ENCODE measurements at regions not wholly inside any gene's neighbourhood (a gene's known extent, or its start where the extent isn't known, plus 50 kb on each side); places are given as distances from the start of the nearest gene placed in this dataset.
"Not testable (repeated sequence)": the region's sequence is repeated elsewhere in the genome, so short reads cannot be mapped to it uniquely, and the experiment has no call there.

GRCh38 chr2:109669731-109670130 is 55.6 kb downstream of the SOWAHC start:
- no peak for DNase-seq (ENCODE audit: low read depth)

DNA sequence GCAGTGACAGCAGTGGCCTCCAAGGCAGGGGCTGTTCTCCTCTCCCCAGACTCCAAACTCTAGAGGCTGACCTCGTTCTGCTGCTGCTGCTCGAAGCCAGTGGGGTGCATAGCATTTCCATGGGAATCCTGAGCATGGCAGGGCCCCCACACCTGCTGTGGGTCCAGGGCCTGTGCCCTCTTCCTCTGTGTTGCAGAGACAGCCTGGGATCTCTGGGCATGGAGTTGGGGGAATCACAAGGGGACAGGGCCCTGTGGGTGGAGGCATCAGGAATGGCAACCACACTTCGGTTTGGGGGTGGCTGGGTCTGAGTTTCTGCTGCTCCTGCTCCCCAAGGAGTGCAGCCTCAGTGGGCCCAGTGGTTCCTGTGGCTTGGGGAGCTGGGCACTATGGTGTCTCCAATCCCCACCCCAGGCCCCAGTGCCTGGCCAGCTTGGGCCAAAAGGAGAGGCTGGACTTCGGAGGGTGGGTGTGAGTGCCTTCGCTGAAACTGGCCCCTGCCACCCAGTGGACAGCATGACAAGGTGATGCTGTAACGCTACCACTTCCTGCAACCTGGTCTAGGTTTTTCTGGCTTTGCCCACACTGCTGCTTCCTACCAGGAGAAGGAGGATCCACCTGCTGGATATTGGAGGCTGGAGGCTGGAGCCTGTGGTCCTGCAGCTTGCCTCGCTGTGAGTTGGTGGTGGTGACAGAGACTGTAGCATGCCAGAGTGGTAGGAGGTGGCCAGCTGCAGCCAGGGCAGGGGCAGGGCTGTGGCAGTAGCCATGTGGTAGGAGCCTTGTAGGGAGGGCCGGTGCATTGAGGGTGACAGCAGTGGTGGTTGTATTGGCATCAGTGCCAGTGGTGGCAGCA is 56.6 kb downstream of the SOWAHC start:
- DNase-seq (ENCODE audit: low read depth), result no peak

- no peak for DNase-seq (ENCODE audit: low read depth)
These were observed 60.9 kb downstream of the SOWAHC start for GRCh38 chr2:109674894-109675534.

- DNase-seq (ENCODE audit: low read depth), result no peak
These were observed 61.6 kb downstream of the SOWAHC start for GRCh38 chr2:109675666-109676345.

DNA sequence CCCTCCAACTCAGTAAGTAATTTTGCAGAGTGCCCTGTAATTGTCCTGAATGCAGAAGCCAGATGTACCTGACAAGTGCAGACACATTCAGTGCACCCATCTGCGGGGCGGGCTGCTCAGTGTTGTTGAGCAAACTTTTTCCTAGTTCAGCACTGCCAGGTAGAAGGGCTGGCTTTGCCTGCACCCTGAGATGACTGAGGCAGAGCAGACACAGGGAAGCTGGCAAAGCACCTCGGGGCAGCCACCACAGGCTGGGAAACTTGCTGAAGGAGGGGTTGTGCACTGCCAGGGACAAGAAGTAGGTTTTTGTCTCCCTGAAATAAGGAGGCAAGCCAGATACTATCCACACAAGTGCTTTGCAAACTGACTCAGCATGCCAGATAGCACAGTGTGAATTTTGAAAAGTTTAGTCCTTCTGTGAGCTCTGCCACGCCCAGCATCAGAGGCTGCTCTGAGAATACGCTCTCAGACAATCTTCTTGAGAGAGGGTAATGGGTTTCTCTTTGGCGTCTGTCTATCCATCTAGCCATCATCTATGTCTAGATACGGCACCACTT is 62.3 kb downstream of the SOWAHC start:
- DNase-seq (ENCODE audit: low read depth), result no peak

- not testable (repeated sequence) for DNase-seq (ENCODE audit: low read depth)
These were observed 63.1 kb downstream of the SOWAHC start for GRCh38 chr2:109677121-109677731.

GRCh38 chr2:109677835-109678580 is 63.8 kb downstream of the SOWAHC start:
- no peak for DNase-seq (ENCODE audit: low read depth)

DNA sequence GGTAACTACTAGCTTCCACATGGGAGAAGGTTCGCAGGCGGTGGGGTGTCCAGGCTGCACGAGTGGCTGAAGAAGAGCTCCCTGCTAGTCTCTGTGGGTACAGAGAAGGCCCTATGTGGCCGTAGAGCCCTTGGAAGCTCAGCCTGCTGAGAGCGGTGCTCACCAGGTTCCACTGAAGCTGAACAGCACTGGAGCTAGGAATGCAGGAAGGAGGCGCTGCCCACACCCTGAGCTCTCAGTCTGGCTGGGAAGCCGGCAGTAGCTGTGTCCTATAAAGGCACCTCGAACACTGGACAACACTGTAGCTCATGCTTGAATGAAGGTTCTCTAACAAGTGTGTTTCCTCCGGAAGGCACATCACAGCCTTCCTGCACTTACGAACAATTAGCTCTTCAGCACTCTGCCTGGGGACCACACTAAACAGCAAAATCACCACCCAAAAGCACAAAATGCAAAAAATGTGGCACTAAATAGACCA is 64.6 kb downstream of the SOWAHC start:
- peak; percentile 26 for DNase-seq (ENCODE audit: low read depth)

- no peak for DNase-seq (ENCODE audit: low read depth)
These were observed 65.1 kb downstream of the SOWAHC start for GRCh38 chr2:109679225-109679624.

DNA sequence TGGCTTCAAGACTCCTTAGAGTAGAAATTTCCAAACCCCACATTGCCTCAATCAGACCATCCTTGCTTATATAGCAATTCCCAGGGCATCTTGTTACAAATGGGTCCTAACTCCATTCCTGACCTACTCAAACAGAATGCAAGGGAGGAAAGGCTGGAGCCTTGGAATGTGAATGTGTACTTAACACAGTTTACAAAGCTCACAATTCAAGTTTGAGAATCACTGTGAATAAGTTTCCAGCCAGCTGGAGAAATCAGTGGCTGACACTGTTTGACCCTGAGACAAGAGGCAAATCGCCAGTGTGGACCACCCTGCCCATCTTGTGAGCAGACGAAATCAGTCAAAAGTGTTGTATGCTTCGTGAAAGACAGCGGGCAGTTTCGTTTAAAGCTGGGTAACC is 65.5 kb downstream of the SOWAHC start:
- peak; percentile 21 for DNase-seq (ENCODE audit: low read depth)

DNA sequence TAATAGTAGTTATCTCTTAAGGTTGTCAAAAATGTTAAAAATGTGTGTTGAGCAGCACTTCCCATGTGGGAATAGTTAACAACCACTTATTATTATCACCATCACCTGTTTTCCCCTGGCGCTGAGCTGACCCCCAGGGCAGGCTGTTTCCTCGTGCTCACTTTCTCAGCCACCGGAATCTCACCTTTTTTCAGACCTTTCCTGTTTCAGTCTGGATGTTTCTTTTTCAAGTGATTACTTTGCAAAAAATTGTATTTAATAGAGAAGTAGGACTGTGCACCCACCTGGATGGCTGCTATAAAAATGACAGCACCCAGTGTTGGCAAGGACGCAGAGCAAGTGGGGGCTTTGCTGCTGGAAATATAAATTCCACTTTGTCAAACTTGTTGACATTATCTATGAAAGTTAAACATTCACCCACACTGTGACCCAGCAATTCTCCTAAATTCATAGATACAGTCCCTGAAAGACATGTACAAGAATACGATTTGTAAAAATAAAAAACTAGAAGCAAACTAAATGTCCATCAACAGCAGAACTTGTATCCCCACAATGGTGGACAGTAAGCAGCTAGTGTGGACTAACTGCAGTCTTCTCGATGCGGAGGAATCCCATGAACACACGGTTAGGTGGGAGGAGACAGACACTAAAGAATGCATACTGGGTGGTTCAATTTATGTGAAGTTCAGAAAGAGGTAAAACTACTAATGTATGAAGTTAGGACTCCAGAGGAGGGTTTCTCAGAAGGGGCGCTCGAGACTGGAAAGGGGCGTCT is 66.5 kb downstream of the SOWAHC start:
- DNase-seq (ENCODE audit: low read depth), result no peak

DNA sequence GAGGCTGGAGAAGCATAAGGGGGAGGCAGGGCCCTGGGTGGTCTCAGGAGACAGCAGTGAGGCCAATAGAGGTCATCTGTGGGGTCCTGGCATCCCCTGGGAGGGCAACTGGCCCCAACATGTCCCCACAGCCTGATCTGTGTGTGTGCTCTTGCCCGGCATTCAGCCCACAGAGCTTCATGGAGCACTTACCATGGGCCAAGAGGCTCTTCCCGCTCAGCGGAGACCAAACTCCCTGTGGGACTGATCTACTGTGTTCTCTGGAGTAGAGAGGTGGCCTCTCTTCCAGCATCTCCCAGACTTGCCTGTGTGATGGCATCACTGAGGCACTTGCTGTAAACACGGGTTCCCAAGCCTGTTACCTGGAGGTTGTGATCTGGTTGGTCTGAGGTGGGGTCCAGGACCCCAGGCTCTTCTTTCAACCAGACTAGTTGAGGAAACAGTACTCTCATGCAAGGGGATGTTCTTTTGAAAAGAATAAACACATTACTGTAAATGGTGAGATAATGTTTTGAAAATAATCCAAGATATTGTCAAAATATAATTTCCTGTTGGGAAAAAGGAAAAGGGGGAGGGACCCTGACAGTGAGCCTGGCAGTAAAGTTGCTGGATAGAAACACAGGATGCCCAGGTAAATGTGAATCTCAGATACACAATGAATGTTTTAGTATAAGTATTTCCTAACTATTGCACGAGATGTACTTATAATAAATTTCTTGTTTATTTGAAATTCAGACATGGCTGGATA is 67.6 kb downstream of the SOWAHC start:
- no peak for DNase-seq (ENCODE audit: low read depth)

GRCh38 chr2:109683452-109683851 is 69.3 kb downstream of the SOWAHC start:
- DNase-seq (ENCODE audit: low read depth), result no peak

DNA sequence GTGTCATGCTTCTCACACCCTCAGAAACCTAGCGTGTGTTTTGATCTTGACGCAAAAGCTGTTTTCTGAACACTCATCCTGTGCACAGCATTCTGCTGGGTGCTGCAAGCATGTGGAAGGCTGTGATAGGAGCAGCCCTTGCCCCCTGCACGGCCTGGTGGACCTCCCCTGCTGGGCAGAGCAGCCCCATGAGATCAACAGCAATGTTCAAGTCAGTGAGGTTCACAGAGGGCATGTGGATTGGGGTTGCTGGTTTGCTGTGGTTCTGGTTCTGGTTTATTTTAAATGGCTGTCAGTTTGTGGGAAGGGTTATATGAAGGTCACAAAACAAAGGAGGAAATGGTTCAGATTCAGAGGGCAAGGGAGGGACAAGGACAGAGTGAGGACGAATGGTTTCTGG is 71.3 kb downstream of the SOWAHC start:
- DNase-seq (ENCODE audit: low read depth), result no peak

- no peak for DNase-seq (ENCODE audit: low read depth)
These were observed 72.8 kb downstream of the SOWAHC start for GRCh38 chr2:109686921-109687320.

GRCh38 chr2:109689182-109689930 is 75.2 kb downstream of the SOWAHC start:
- no peak for DNase-seq (ENCODE audit: low read depth)

DNA sequence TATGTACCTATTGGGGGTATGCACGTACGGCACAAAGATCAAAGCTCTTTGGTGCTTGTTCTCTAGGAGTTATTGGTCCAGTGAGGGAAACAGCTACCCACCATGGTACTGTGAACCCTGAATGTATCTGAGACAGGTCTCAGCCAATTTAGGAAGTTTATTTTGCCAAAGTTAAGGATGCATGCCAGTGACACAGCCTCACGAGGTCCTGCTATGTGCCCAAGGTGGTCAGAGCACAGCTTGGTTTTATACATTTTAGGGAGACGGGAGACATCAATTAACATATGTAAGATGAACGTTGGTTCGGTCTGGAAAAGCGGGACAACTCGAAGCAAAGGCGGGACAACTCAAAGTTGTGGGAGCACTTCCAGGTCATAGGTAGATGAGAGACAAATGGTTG is 75.8 kb downstream of the SOWAHC start:
- no peak for DNase-seq (ENCODE audit: low read depth)

- no peak for DNase-seq (ENCODE audit: low read depth)
These were observed 76.3 kb downstream of the SOWAHC start for GRCh38 chr2:109690457-109690821.

Measured in EH (cell line).